Keratinocyte (primary cell): ENCODE measurements at regions not wholly inside any gene's neighbourhood (a gene's known extent, or its start where the extent isn't known, plus 50 kb on each side); places are given as distances from the start of the nearest gene placed in this dataset.

ENCODE experiments used
- DNase-seq: peaks from one replicate; pipeline ENCODE4 v3.0.0-alpha.2; 2011; ENCODE audit warnings: low read depth, missing footprints, low spot score
- FAIRE-seq: peaks from 2 replicates; lab custom pipeline; 2011; peaks lifted over from hg19 to GRCh38; lab: Jason Lieb, UNC
- H2AFZ ChIP-seq: 2 replicates; pipeline ENCODE4 v1.6.0; 2012; ENCODE audit warnings: low read length, control low read depth, inconsistent platforms; ENCODE audit not compliant: control insufficient read depth
- H3K27ac ChIP-seq: 2 replicates; pipeline ENCODE4 v1.5.1; 2011; ENCODE audit warnings: low read length; ENCODE audit not compliant: control insufficient read depth, insufficient read depth
- H3K27me3 ChIP-seq: 3 replicates; pipeline ENCODE4 v1.6.0; 2011; ENCODE audit warnings: low read length; ENCODE audit not compliant: control insufficient read depth, insufficient read depth; ENCODE audit errors: extremely low read depth
- H3K36me3 ChIP-seq, 2 experiments: 2 replicates in 1 of 2; 3 replicates in 1 of 2; pipeline ENCODE4 v1.5.1; 2011; ENCODE audit warnings: low read length in 2 of 2, mild to moderate bottlenecking in 1 of 2; ENCODE audit not compliant: control insufficient read depth in 2 of 2, insufficient read depth in 2 of 2; ENCODE audit errors: extremely low read depth in 1 of 2
- H3K4me1 ChIP-seq: 3 replicates; pipeline ENCODE4 v1.5.1; 2011; ENCODE audit warnings: low read length; ENCODE audit not compliant: control insufficient read depth, insufficient read depth; ENCODE audit errors: extremely low read depth
- H3K4me2 ChIP-seq: 3 replicates; pipeline ENCODE4 v1.6.0; 2011; ENCODE audit warnings: low read depth, low read length; ENCODE audit not compliant: control insufficient read depth, insufficient read depth; ENCODE audit errors: extremely low read depth
- H3K4me3 ChIP-seq, 3 experiments: fragments of 200-600 bp in 1 of 3; sonication (generic) in 1 of 3; 2 replicates in 2 of 3; 3 replicates in 1 of 3; pipeline ENCODE4 v1.5.1; 2011 to 2016; ENCODE audit warnings: low read length in 3 of 3, mild to moderate bottlenecking in 3 of 3, control low read depth in 2 of 3, inconsistent platforms in 1 of 3, low read depth in 1 of 3, mixed read lengths in 1 of 3, mixed run types in 1 of 3, moderate library complexity in 1 of 3; ENCODE audit not compliant: control insufficient read depth in 2 of 3, insufficient read depth in 2 of 3; ENCODE audit errors: extremely low read depth in 1 of 3
- H3K79me2 ChIP-seq: 2 replicates; pipeline ENCODE4 v1.6.0; 2012; ENCODE audit warnings: low read length; ENCODE audit not compliant: control insufficient read depth, insufficient read depth
- H3K9ac ChIP-seq: 3 replicates; pipeline ENCODE4 v1.6.0; 2011; ENCODE audit warnings: low read length; ENCODE audit not compliant: control insufficient read depth, insufficient read depth; ENCODE audit errors: extremely low read depth
- H3K9me1 ChIP-seq: 3 replicates; pipeline ENCODE4 v1.6.0; 2011; ENCODE audit warnings: low read length; ENCODE audit not compliant: control insufficient read depth, insufficient read depth; ENCODE audit errors: extremely low read depth
- H3K9me3 ChIP-seq: 2 replicates; pipeline ENCODE4 v1.5.1; 2012; ENCODE audit warnings: low read depth, low read length; ENCODE audit not compliant: control insufficient read depth
- H4K20me1 ChIP-seq: 3 replicates; pipeline ENCODE4 v1.6.0; 2011; ENCODE audit warnings: low read length; ENCODE audit not compliant: control insufficient read depth, insufficient read depth; ENCODE audit errors: extremely low read depth
- EZH2 ChIP-seq: IDR thresholded peaks from one replicate; pipeline ENCODE4 v1.6.1; 2012; ENCODE audit warnings: inconsistent platforms, mild to moderate bottlenecking, low read length, moderate library complexity
- dilution Hi-C: fragments of 300-500 bp; cut with MboI; formaldehyde crosslinking; loops from one replicate; pipeline ENCODE4 v1.7.0; 2020; ENCODE audit warnings: low sequenced_read_pairs; ENCODE audit not compliant: extremely low pct_ligation_motif_present
- TF ChIP-seq, protein P1 (sequence below), 3 experiments: IDR thresholded peaks in 1 of 3; conservative IDR thresholded peaks in 1 of 3; optimal IDR thresholded peaks in 1 of 3; 2 replicates in 2 of 3; 3 replicates in 1 of 3; pipeline versions ENCODE3 to v1.5.1; 2011; ENCODE audit warnings: low read length in 3 of 3, mild to moderate bottlenecking in 3 of 3, moderate library complexity in 2 of 3, control low read depth in 1 of 3, inconsistent platforms in 1 of 3; ENCODE audit not compliant: insufficient read depth in 2 of 3; ENCODE audit errors: extremely low read depth in 1 of 3

GRCh38 chr5:125222597-125223240 is 476.3 kb upstream of the ZNF608 start:
- no peaks in the 10 kb centered on the region for H4K20me1 ChIP-seq
- no peaks in the 10 kb centered on the region for H3K36me3 ChIP-seq
- H3K9ac ChIP-seq = no peak overlapping the region
- no peak overlapping the region for H3K4me2 ChIP-seq
- TF ChIP-seq EZH2 = no peak
- TF ChIP-seq, protein P1, sequence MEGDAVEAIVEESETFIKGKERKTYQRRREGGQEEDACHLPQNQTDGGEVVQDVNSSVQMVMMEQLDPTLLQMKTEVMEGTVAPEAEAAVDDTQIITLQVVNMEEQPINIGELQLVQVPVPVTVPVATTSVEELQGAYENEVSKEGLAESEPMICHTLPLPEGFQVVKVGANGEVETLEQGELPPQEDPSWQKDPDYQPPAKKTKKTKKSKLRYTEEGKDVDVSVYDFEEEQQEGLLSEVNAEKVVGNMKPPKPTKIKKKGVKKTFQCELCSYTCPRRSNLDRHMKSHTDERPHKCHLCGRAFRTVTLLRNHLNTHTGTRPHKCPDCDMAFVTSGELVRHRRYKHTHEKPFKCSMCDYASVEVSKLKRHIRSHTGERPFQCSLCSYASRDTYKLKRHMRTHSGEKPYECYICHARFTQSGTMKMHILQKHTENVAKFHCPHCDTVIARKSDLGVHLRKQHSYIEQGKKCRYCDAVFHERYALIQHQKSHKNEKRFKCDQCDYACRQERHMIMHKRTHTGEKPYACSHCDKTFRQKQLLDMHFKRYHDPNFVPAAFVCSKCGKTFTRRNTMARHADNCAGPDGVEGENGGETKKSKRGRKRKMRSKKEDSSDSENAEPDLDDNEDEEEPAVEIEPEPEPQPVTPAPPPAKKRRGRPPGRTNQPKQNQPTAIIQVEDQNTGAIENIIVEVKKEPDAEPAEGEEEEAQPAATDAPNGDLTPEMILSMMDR (optimal IDR thresholded peaks at IDR 0.05 in 1 of 3, IDR thresholded peaks at IDR 0.05 in 1 of 3, conservative IDR thresholded peaks at IDR 0.05 in 1 of 3; ENCODE audit: extremely low read depth in 1 of 3, insufficient read depth in 2 of 3, low read length in 3 of 3) = no peak
- dilution Hi-C loops = no loop called here
- H3K9me1 ChIP-seq = no peaks in the 10 kb centered on the region
- H2AFZ ChIP-seq = no peak overlapping the region
- no peaks in the 10 kb centered on the region for H3K4me1 ChIP-seq
- H3K9me3 ChIP-seq = no peaks in the 10 kb centered on the region
- DNase-seq (no peak), FAIRE-seq (no peak)
- no peaks in the 10 kb centered on the region for H3K79me2 ChIP-seq
- H3K4me3 ChIP-seq = no peak overlapping the region
- H3K27me3 ChIP-seq = no peaks in the 10 kb centered on the region
- no peak overlapping the region for H3K27ac ChIP-seq

- Histone ChIP-seq H3K4me3 (no peak overlapping the region), H2AFZ (no peak overlapping the region)
- dilution Hi-C loops = no loop called here
Observed at GRCh38 chr5:125225424-125225823, 479.0 kb upstream of the ZNF608 start.

More at GRCh38 chr5:125225424-125225823, 479.0 kb upstream of the ZNF608 start:
- Histone ChIP-seq H3K79me2 (no peaks in the 10 kb centered on the region), H4K20me1 (no peaks in the 10 kb centered on the region), H3K27ac (no peak overlapping the region), H3K9ac (no peak overlapping the region), H3K4me2 (no peak overlapping the region), H3K9me1 (no peaks in the 10 kb centered on the region), H3K9me3 (no peaks in the 10 kb centered on the region), H3K36me3 (no peaks in the 10 kb centered on the region), H3K27me3 (no peaks in the 10 kb centered on the region), H3K4me1 (no peaks in the 10 kb centered on the region)
- DNase-seq (no peak), FAIRE-seq (no peak)
- TF ChIP-seq, protein P1 (optimal IDR thresholded peaks at IDR 0.05 in 1 of 3, IDR thresholded peaks at IDR 0.05 in 1 of 3, conservative IDR thresholded peaks at IDR 0.05 in 1 of 3; ENCODE audit: extremely low read depth in 1 of 3, insufficient read depth in 2 of 3, low read length in 3 of 3) = no peak
- TF ChIP-seq EZH2 = no peak
